Activated T-helper 2 cell treated with anti-CD3 and anti-CD28 coated beads, Interferon-gamma antibody, Interleukin-2, Interleukin-4, amounts not matched to agents 10 μg/mL and 5 μg/mL and 100 μg/mL, durations not matched to agents 14 hours and 24 hours and 36 hours (primary cell): ENCODE measurements at regions not wholly inside any gene's neighbourhood (a gene's known extent, or its start where the extent isn't known, plus 50 kb on each side); places are given as distances from the start of the nearest gene placed in this dataset.

Source experiments
- DNase-seq: peaks from one replicate; pipeline ENCODE4 v3.0.0; 2021; ENCODE audit warnings: low spot score
- H3K27ac Mint-ChIP-seq: one replicate; pipeline ENCODE4 v1.8.0; 2021; ENCODE audit warnings: mixed read lengths
- H3K27me3 Mint-ChIP-seq: one replicate; pipeline ENCODE4 v1.8.0; 2021; ENCODE audit warnings: low read depth, mixed read lengths
- H3K36me3 Mint-ChIP-seq: one replicate; pipeline ENCODE4 v1.8.0; 2021; ENCODE audit warnings: low read depth, mixed read lengths
- H3K4me1 Mint-ChIP-seq: one replicate; pipeline ENCODE4 v1.8.0; 2021; ENCODE audit warnings: low read depth, mixed read lengths
- H3K4me3 Mint-ChIP-seq: one replicate; pipeline ENCODE4 v1.8.0; 2021; ENCODE audit warnings: low read depth, mild to moderate bottlenecking, moderate library complexity, mixed read lengths
- H3K9me3 Mint-ChIP-seq: one replicate; pipeline ENCODE4 v1.8.0; 2021; ENCODE audit warnings: mixed read lengths
- intact Hi-C: fragments of 100-400 bp; cut with micrococcal nuclease; formaldehyde crosslinking; loops from one replicate; pipeline ENCODE4 v1.15.1; 2023

DNA sequence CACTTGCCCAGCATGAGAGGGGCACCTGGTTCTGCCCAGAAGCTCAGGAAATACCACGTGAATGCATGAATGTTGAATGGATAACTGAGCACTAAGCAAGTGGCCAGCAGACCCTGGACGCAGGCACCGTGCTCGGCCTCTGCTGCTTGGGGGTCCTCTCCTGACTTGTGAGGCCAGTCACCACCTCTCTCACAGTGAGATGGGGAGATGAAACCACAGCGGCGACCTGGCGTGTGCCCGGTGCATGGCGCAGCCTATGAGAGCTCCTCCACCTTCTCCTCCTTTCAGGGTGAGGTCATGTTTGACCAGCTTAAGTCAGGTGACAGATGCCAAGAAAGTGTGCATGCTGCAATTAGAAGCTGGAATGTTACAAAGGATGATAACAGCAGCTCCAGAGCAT lies 75.5 kb downstream of the HMX1 start:
- no peaks in the 10 kb centered on the region for H3K27me3 Mint-ChIP-seq
- no peak overlapping the region for H3K4me3 Mint-ChIP-seq
- DNase-seq, result no peak
- intact Hi-C loops, result no loop called here
- no peaks in the 10 kb centered on the region for H3K36me3 Mint-ChIP-seq
- no peaks in the 10 kb centered on the region for H3K9me3 Mint-ChIP-seq
- no peaks in the 10 kb centered on the region for H3K4me1 Mint-ChIP-seq
- H3K27ac Mint-ChIP-seq, result no peak overlapping the region

DNA sequence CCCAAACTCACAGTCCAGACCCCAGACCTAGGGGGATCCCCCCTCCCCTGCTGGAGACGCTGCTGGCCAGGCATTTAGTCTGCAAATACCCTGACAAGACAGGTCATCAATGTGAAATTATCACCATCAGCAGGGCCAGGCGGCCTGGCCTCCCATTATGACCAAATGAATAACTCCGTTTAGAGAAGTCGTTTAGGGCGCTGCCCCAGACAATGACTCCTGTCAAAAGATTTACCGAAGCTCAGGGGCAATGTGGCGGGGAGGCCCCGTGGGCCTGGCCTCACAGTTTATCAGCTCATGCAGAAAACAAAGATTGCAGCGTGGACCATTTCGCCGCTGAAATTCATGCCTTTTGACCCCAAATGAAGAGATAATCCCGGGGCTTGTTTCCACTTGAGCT lies 76.5 kb downstream of the HMX1 start:
- Mint-ChIP-seq H3K36me3 (no peaks in the 10 kb centered on the region), H3K27me3 (no peaks in the 10 kb centered on the region), H3K4me1 (no peaks in the 10 kb centered on the region), H3K4me3 (no peak overlapping the region), H3K9me3 (no peaks in the 10 kb centered on the region), H3K27ac (no peak overlapping the region)
- intact Hi-C loops, result no loop called here
- no peak for DNase-seq

DNA sequence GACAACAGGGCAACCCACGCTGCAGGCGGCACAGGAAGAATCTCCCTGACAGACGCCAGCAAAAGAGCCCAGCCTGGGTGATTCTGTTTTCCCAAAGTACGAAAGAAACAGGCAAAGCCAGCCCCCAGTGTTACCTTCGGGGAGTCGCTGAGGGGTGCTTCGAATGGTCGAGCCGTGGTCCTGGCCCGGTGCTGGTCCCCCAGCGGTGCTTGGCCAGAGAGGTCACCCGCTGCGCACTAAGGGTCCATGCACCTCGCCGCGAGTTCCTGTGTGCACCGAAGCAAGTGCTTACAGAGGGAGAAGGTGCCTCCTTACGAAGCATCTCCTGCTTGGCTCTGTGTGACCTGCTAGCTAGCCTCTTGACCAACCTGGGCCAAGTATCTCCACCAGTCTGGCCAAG lies 77.1 kb downstream of the HMX1 start:
- Mint-ChIP-seq H3K4me3 (no peak overlapping the region), H3K4me1 (no peaks in the 10 kb centered on the region), H3K36me3 (no peaks in the 10 kb centered on the region), H3K9me3 (no peaks in the 10 kb centered on the region), H3K27ac (no peak overlapping the region), H3K27me3 (no peaks in the 10 kb centered on the region)
- intact Hi-C loops, result no loop called here
- DNase-seq, result no peak

DNA sequence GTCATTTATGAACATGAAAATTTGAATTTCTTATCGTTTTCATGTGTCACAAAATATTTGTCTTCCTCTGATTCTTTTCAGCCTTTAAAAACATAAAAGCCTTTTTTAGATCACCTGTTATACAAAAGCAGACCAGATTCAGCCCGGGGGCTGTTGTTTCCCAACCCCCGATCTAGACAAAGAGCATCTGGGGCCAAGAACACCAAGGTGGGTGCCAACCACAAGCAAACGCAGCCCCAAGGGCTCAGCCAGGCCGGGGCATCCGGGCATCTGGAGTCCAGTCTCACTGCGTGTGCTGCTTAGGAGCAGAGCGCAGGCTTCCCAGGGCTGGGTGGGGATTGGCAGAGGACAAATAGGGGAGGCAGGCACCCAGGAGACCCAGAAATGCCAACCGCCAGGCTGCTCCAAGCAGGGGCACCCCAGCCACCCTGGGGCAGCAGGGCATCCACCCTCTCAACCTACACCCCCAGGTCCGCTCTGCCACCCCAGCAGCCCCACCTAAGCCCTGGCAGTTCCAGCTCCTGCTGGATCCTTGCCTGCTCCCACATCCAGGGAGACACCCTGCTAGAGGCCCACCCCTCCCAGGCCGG lies 78.0 kb downstream of the HMX1 start:
- no peak overlapping the region for H3K27ac Mint-ChIP-seq
- no peaks in the 10 kb centered on the region for H3K36me3 Mint-ChIP-seq
- intact Hi-C loops, result no loop called here
- no peaks in the 10 kb centered on the region for H3K4me1 Mint-ChIP-seq
- no peak overlapping the region for H3K4me3 Mint-ChIP-seq
- DNase-seq, result no peak
- H3K27me3 Mint-ChIP-seq, result no peaks in the 10 kb centered on the region
- no peaks in the 10 kb centered on the region for H3K9me3 Mint-ChIP-seq

DNA sequence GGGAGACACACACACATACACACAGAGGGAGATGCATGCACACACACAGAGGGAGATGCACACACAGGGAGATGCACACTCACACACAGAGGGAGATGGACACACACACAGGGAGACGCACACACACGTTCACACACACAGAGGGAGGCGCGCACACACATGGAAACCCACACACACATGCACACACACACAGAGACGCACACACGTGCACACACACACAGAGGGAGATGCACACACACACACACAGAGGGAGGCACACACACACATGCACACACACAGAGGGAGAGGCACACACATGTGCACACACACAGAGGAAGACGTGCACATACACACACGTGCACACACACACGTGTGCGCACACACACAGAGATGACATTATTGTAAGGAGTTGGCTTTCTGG lies 79.1 kb downstream of the HMX1 start:
- no peak for DNase-seq
- Mint-ChIP-seq H3K4me1 (no peaks in the 10 kb centered on the region), H3K27me3 (no peaks in the 10 kb centered on the region), H3K36me3 (no peaks in the 10 kb centered on the region), H3K4me3 (no peak overlapping the region), H3K27ac (no peak overlapping the region), H3K9me3 (no peaks in the 10 kb centered on the region)
- intact Hi-C loops, result no loop called here

DNA sequence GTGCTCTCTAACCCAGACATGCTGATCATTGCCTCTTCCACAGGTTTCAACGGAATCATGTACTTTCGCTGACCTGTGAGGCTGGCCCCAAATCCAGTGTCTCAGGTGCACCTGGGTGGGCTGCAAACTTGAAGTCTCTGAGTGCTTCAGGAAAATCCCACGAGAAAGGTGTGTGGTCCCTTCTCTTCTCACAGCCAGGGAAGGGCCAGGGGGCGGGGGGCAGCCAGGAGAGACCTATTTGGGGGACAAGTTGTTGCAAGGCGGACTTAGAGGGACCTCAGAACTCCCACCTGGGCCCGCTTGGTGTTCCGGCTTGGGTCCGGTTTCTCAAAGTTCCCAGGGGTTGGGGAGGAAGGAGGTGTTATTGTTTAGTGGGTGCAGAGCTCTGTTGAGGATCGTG lies 80.0 kb downstream of the HMX1 start:
- no peak for DNase-seq
- Mint-ChIP-seq H3K4me1 (no peaks in the 10 kb centered on the region), H3K36me3 (no peaks in the 10 kb centered on the region), H3K27ac (no peak overlapping the region), H3K4me3 (no peak overlapping the region), H3K9me3 (no peaks in the 10 kb centered on the region), H3K27me3 (no peaks in the 10 kb centered on the region)
- intact Hi-C loops, result no loop called here

DNA sequence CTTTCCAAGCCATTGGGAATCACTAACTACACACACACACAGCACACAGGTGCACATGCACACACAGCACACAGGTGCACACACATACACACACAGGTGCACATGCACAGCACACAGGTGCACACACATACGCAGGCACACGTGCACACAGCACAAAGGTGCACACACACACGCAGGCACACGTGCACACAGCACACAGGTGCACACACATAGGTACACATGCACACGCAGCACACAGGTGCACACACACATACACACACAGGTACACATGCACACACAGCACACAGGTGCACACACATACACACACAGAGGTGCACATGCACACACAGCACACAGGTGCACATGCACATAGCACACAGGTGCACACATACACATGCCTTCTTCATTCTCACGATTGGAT lies 80.9 kb downstream of the HMX1 start:
- no peaks in the 10 kb centered on the region for H3K4me1 Mint-ChIP-seq
- H3K9me3 Mint-ChIP-seq, result no peaks in the 10 kb centered on the region
- intact Hi-C loops, result no loop called here
- no peak overlapping the region for H3K4me3 Mint-ChIP-seq
- H3K36me3 Mint-ChIP-seq, result no peaks in the 10 kb centered on the region
- no peak overlapping the region for H3K27ac Mint-ChIP-seq
- no peaks in the 10 kb centered on the region for H3K27me3 Mint-ChIP-seq
- no peak for DNase-seq

DNA sequence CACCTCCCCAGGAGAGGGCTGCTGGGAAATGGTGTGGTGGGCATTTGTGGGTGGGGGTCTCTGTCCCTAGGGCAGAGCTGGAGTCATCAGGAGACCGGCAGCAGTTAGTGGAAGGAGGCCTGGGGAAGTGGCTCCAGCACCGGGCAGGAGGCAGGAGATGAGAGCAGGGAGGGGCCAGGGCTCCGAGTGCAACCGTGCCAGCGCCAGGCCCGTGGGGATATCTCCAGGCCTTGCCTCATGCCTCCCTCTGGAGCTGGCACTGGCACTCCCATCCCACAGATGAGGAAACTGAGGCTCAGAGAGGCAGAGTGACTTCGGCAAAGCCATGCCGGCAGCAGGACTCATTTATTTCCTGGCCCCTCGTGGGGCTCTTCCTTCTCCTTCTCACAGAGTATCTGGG lies 83.5 kb downstream of the HMX1 start:
- DNase-seq, result no peak
- Mint-ChIP-seq H3K9me3 (no peaks in the 10 kb centered on the region), H3K4me1 (no peaks in the 10 kb centered on the region), H3K27ac (no peak overlapping the region), H3K27me3 (no peaks in the 10 kb centered on the region), H3K36me3 (no peaks in the 10 kb centered on the region), H3K4me3 (no peak overlapping the region)
- intact Hi-C loops, result no loop called here

DNA sequence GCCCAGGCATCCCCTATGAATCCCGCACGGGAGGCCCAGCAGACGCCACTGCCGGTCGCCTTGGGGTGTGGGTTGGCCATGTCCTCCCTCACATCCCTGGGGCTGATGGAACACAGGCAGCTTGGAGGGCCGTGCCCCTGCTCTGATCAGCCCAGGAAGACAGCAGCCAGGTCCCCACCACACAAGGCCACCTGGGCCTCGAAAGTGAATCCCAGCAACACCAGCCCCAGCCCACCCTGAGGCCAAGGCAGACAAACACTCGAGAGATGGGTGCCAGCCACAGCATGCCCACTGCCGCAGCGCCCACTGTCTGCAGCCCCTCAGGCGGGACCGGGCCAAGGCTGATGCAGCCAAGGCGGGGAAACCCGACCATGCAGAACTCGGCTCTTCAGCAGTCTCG lies 85.5 kb downstream of the HMX1 start:
- H3K4me3 Mint-ChIP-seq, result no peak overlapping the region

DNA sequence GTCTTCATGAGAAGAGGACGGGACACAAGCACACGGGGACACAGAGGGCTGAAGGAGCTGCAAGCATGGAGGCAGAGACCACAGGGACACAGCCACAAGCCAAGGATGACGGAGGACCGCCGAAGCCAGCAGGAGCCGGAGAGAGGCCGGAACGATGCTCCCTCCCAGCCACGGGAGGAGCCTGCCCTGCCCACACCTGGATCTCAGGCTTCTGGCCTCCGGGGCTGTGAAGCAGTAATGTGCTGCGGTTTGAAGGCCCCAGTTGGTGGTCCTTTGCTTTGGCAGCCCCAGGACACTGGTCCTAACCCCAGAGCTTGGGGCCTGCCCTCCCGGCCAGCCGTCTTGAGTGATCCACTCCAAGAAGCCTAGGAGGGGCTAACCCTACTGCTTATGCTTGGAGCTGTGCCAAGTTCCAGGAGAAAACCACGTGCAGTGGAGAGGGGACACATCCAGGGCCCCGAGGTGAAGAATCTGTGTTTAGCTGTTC lies 85.9 kb downstream of the HMX1 start:
- no peak for DNase-seq
- Mint-ChIP-seq H3K4me1 (no peaks in the 10 kb centered on the region), H3K27me3 (no peaks in the 10 kb centered on the region), H3K4me3 (no peak overlapping the region), H3K27ac (no peak overlapping the region), H3K36me3 (no peaks in the 10 kb centered on the region), H3K9me3 (no peaks in the 10 kb centered on the region)
- intact Hi-C loops, result no loop called here

More for the DNA sequence above, 85.5 kb downstream of the HMX1 start:
- Mint-ChIP-seq H3K27me3 (no peaks in the 10 kb centered on the region), H3K36me3 (no peaks in the 10 kb centered on the region), H3K4me1 (no peaks in the 10 kb centered on the region), H3K27ac (no peak overlapping the region), H3K9me3 (no peaks in the 10 kb centered on the region)
- intact Hi-C loops, result no loop called here
- DNase-seq, result no peak

DNA sequence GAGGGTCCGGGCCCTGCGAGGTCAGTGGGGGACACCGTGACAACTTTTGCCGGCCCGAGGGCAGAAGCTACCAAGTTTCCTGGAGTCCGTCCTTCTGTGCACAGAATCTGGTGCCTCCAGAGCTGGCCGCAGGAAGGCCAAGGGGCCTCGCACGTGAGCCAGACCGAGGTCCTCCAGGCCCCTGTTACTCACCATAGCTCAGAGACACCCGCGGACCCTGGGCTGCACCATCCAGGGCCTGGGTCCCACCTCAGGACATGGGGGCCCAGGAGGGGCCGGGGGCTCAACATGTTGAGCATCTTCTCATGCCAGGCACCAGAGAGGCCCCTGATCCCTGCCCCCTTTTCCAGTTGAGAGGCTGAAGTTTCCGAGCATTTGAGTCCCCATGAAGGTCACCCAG lies 87.9 kb downstream of the HMX1 start:
- Mint-ChIP-seq H3K4me1 (no peaks in the 10 kb centered on the region), H3K36me3 (no peaks in the 10 kb centered on the region), H3K27me3 (no peaks in the 10 kb centered on the region), H3K9me3 (no peaks in the 10 kb centered on the region), H3K4me3 (no peak overlapping the region), H3K27ac (no peak overlapping the region)
- intact Hi-C loops, result no loop called here
- DNase-seq, result no peak

DNA sequence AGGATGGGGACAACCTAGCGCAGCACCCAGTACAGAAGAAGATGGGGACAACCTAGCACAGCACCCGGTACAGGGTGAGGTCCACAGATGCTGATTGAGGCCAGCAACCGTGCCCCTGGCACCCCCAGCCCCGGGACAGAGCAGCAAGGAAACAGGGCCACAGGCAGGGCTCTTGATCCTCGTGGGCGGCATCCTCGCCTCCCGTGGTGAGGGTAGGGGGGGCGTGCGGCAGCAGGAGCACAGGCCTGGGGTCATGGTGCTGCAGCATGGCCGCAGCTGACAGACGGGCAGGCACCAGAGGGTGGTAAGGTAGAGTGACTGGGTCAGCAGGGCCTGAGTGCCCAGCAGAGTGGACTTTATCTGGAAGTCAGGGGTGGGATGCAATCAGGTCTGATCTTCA lies 89.5 kb downstream of the HMX1 start:
- Mint-ChIP-seq H3K9me3 (no peaks in the 10 kb centered on the region), H3K36me3 (no peaks in the 10 kb centered on the region), H3K4me1 (no peaks in the 10 kb centered on the region), H3K4me3 (no peak overlapping the region), H3K27ac (no peak overlapping the region), H3K27me3 (no peaks in the 10 kb centered on the region)
- DNase-seq, result no peak
- intact Hi-C loops, result no loop called here

DNA sequence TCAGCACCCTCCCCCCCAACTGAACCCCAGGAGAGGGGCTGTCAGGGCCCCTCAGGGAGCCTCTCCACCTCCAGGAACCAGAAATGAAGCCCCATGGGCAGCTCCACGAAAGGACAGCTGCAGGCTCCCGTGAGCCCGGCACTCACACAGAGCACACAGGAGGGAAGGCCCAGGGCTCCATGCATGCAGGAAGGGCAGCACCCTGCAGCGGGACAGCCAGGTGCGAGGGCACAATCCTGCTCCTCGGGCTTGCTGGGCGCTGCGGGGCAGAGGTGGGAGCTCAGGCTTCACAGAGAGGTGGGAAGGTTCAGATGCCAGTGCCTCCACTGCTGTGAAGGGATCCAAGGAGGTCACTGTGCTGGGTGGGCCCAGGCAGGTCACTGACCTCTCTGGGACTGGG lies 90.0 kb downstream of the HMX1 start:
- no peak for DNase-seq
- Mint-ChIP-seq H3K4me3 (no peak overlapping the region), H3K27ac (no peak overlapping the region), H3K9me3 (no peaks in the 10 kb centered on the region), H3K4me1 (no peaks in the 10 kb centered on the region), H3K36me3 (no peaks in the 10 kb centered on the region), H3K27me3 (no peaks in the 10 kb centered on the region)
- intact Hi-C loops, result no loop called here
